Subcutaneous abdominal adipose tissue (tissue), 5 donors: ENCODE measurements at regions not wholly inside any gene's neighbourhood (a gene's known extent, or its start where the extent isn't known, plus 50 kb on each side); places are given as distances from the start of the nearest gene placed in this dataset.
"Not testable (repeated sequence)": the region's sequence is repeated elsewhere in the genome, so short reads cannot be mapped to it uniquely, and the experiment has no call there.

Experiments
- H3K27ac ChIP-seq: one replicate; pipeline ENCODE4 v1.7.0; 2013; ENCODE audit warnings: low read depth, mild to moderate bottlenecking, inconsistent platforms, low read length, moderate library complexity
- H3K27me3 ChIP-seq, 5 donors: one replicate each; pipeline ENCODE4 v1.7.0; 2013; ENCODE audit warnings: low read length in 5 of 5, inconsistent platforms in 1 of 5; ENCODE audit not compliant: control insufficient read depth in 5 of 5, insufficient read depth in 4 of 5
- H3K36me3 ChIP-seq, 5 donors: one replicate each; pipeline ENCODE4 v1.7.0; 2013; ENCODE audit warnings: low read length in 5 of 5; ENCODE audit not compliant: control insufficient read depth in 5 of 5, insufficient read depth in 5 of 5
- H3K4me1 ChIP-seq, 5 donors: one replicate each; pipeline ENCODE4 v1.7.0; 2013; ENCODE audit warnings: low read length in 5 of 5, mild to moderate bottlenecking in 3 of 5, moderate library complexity in 1 of 5; ENCODE audit not compliant: control insufficient read depth in 5 of 5, insufficient read depth in 5 of 5
- H3K4me3 ChIP-seq, 5 donors: one replicate each; pipeline ENCODE4 v1.7.0; 2013; ENCODE audit warnings: low read length in 5 of 5, low read depth in 1 of 5
- H3K9ac ChIP-seq, 5 donors: one replicate each; pipeline ENCODE4 v1.7.0; 2013; ENCODE audit warnings: low read length in 5 of 5, mild to moderate bottlenecking in 4 of 5, moderate library complexity in 3 of 5
- H3K9me3 ChIP-seq, 5 donors: one replicate each; pipeline ENCODE4 v1.7.0; 2013; ENCODE audit warnings: low read length in 5 of 5; ENCODE audit not compliant: control insufficient read depth in 5 of 5
- donor health status: healthy.
- donor health status: healthy.
- donor health status: healthy.
- donor health status: healthy.
- donor health status: healthy.

DNA sequence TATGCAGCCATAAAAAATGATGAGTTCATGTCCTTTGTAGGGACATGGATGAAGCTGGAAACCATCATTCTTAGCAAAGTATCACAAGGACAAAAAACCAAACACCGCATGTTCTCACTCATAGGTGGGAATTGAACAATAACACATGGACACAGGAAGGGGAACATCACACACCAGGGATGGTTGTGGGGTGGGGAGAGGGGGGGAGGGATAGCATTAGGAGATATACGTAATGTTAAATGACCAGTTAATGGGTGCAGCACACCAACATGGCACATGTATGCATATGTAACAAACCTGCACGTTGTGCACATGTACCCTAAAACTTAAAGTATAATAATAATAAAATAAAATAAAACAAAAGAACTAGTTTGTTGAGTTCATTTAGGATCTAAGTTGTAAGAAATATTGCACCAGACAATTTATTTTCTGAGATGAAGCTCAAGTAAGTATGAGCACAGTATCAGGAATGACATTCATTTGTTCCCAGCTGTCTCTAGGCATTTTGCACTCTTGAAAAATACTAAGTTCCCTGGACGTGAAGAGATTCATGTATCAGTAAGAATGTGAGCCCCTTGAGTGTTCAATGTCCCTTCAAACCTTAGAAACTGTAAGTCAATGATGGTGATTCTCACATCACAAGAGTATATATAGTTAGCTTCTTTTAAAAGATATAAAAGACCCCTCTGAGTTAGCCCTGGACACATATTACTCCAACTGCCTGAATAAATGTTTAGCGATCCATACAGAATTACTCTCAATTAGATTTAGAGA, 1519.3 kb upstream of the TPTE start:
- H3K4me1 ChIP-seq, H3K36me3 ChIP-seq, H3K9me3 ChIP-seq, H3K4me3 ChIP-seq, H3K27me3 ChIP-seq, H3K27ac ChIP-seq, H3K9ac ChIP-seq: not testable (repeated sequence)

DNA sequence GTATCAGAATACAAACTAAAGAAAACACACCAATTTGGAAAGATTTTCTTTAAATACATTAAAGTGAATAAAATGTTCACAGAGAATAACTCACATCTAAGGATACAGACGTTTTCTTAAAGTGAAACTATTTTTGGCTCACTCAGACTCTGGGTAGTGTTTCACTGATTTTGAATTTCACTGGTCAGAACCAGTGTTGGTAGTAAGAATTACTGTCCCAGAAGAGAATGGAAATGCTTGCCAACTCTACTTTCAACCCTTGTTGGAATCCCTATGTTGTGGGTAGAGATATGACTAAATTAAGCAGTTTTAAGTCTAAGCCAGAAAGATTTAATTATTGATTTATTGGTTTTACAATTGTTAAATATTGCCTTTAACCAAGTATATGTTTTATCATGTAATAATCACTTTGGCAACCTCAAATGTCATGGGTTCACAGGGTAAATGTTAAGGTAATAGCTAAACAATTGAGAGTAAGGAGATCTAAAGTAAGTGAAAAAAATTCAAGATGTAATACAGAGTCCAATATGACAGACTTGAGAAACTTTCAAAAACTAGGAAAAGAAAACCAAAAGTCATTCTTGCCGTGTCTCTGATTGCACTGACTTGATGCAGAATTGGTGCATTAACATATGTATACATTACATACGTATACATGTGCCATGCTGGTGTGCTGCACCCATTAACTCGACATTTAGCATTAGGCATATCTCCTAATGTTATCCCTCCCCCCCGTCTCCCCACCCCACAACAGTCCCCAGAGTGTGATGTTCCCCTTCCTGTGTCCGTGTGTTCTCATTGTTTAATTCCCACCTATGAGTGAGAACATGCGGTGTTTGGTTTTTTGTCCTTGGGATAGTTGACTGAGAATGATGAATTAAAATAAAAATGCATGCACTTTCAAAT, 1517.2 kb upstream of the TPTE start:
- not testable (repeated sequence) for H3K4me1 ChIP-seq, H3K4me3 ChIP-seq, H3K36me3 ChIP-seq, H3K9me3 ChIP-seq, H3K9ac ChIP-seq, H3K27ac ChIP-seq, H3K27me3 ChIP-seq

DNA sequence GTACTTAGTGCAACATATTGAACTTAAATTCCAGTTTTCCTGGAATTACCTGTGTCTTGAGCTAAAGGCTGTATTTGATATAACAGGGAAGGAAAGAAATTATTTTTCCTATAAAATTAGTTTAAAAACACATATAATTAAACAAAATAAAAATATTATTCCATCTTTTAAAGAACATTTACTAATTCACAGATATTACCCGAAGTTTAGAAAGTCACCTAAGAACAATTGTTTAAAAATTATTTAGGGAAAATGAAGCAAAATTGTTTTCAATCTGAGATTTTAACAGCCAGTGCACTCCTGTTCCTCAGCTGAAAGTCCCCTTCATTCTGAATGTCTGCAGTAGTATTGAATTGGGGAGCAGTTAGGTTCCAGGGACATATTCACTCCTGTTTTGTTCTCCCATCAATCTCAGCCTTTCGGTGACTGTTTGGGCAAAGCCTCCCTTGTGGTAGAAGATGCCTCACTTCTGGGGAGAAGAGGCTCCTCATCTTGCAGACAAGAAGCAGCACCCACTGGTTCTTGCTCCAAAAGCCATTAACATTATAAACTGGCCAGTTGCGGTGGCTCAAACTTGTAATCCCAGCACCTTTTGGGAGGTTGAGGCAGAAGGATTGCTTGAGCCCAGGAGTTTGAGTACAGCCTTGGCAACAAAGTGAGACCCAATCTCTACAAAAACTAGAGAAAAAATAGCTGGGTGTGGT, 1516.4 kb upstream of the TPTE start:
- not testable (repeated sequence) for H3K9ac ChIP-seq, H3K27me3 ChIP-seq, H3K9me3 ChIP-seq, H3K4me1 ChIP-seq, H3K36me3 ChIP-seq, H3K27ac ChIP-seq, H3K4me3 ChIP-seq

DNA sequence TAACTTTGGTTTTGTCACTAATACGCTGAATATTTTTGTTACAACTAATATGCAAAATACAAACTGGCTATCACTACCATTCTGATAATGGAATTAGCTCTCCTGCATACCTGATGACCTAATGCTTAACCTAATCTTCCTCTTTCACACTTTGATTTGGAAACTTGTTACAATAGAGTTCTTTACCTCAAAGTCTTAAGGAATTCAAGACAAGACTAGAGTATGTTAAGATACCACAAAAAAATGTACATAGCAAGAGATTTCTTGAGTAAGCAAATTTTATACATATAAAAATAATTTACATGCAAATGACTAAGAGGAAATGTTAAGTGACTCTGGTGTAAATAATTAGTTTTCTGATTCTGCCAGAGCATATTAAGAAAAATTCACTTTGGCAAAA, 1515.7 kb upstream of the TPTE start:
- H3K9me3 ChIP-seq = not testable (repeated sequence)

DNA sequence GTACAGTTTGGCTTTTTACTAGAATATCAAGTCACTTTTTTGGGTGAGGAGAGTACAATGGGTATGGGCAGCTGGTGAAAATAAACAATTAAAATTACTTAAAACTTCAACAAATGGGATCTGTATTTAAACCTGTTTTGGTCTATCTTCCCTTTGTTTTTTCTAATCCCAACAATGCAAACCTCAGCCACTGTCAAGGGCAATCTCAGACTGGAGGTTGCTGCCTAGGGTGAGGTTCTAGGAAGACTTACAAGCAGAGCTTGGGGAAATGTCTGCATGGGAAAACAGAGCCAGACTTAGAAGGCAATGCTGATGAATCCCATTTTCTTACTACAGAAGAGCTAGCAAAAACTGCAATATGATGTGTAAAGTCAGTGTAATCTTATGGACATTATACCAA, 1515.3 kb upstream of the TPTE start:
- not testable (repeated sequence) for H3K4me3 ChIP-seq, H3K27ac ChIP-seq, H3K36me3 ChIP-seq, H3K4me1 ChIP-seq, H3K9me3 ChIP-seq, H3K9ac ChIP-seq
- peaks cover 5 to 12% (median 8%) of the 10 kb centered on the region in 5 donors for H3K27me3 ChIP-seq

More for the DNA sequence above, 1515.7 kb upstream of the TPTE start:
- H3K27me3 ChIP-seq, H3K27ac ChIP-seq, H3K36me3 ChIP-seq, H3K4me3 ChIP-seq, H3K9ac ChIP-seq, H3K4me1 ChIP-seq: not testable (repeated sequence)

DNA sequence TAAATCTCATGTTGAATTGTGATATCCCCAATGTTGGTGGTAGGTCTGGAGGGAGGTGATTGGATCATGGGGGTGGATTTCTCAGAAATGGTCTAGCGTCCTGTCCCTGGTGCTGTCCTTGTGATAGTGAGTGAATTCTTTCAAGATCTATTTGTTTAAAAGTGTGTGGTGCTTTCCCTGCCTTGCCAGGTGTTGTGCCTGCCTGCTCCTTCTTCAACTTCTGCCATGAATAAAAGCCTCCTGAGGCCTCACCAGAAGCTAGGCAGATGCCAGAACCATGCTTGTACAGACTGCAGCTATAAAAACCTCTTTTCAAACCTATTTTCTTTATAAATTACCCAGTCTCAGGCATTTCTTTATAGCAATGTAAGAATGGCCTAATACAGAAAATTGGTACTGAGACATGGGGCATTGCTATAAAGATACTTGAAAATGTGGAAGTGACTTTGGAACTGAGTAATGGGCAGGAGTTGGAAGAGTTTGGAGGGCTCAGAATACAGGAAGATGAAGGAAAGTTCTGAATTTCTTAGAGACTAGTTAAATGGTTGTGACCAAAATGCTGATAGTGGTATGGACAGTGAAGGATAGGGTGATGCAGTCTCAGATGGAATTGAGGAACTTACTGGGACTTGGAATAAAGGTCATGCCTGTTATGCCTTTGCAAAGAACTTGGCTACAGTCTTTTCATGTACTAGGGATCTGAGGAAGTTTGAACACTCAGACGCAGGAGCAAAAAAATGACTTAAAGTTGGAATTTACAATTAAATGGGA, 1514.6 kb upstream of the TPTE start:
- not testable (repeated sequence) for H3K4me1 ChIP-seq, H3K4me3 ChIP-seq, H3K36me3 ChIP-seq, H3K27ac ChIP-seq, H3K9ac ChIP-seq, H3K9me3 ChIP-seq
- H3K27me3 ChIP-seq = peaks cover 5 to 18% (median 12%) of the 10 kb centered on the region in 5 donors

DNA sequence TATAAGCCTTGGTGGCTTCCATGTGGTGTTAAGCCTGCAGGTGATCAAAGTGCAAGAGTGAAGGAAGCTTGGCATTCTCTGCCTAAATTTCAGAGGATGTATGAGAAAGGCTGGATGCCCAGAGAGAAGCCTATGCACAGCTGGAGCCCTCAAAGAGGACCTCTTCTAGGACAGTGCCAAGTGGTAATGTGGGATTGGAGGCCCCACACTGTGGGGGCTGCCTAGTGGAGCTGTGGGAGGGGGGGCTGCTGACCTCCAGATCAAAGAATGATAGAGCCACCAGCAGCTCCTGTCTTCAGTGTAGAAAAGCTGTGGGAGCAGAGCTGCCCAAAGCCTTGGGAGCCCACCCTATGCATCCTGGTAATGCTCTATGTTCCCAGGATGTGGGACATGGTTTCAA, 1512.7 kb upstream of the TPTE start:
- H3K36me3 ChIP-seq = no peaks in the 10 kb centered on the region
- H3K27ac ChIP-seq = no peak overlapping the region
- H3K9ac ChIP-seq = no peak overlapping the region
- H3K9me3 ChIP-seq = no peaks in the 10 kb centered on the region
- no peak overlapping the region for H3K4me3 ChIP-seq
- peaks cover 5 to 24% (median 12%) of the 10 kb centered on the region in 5 donors for H3K27me3 ChIP-seq
- H3K4me1 ChIP-seq = peaks cover 0 to 5% (median 0%) of the 10 kb centered on the region in 5 donors

DNA sequence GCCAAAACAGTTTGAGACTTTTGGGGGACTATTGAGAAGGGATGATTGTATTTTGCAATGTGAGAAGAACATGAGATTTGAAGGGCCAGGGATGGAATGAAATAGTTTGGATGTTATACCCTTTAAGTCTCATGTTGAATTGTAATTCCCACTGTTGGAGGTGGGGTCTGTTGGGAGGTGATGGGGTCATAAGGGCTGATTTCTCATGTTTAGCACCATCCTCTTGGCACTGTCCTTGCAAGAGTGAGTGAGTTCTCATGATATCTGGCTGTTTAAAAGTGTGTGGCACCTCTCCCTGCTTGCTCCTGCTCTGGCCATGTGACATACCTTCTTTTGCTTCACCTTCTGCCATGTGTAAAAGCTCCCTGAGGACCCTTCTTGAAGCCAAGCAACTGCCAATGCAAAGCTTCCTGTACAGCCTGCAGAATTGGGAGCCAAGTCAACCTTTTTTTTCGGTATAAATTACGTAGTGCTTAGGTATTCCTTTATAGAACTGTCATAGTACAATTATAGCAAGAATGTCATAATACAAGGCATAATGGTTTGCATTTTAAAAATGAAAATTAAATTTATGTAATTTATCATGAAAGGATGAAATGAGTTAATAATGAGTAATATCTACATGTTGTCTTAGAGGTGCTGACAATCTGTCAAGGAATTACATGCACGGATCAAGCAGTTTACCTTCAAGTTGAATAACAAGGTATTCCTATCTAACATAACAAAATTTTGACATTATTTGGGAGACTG, 1511.9 kb upstream of the TPTE start:
- not testable (repeated sequence) for H3K9me3 ChIP-seq, H3K4me1 ChIP-seq, H3K9ac ChIP-seq, H3K27ac ChIP-seq, H3K4me3 ChIP-seq, H3K36me3 ChIP-seq
- H3K27me3 ChIP-seq = peaks cover 5 to 24% (median 12%) of the 10 kb centered on the region in 5 donors

DNA sequence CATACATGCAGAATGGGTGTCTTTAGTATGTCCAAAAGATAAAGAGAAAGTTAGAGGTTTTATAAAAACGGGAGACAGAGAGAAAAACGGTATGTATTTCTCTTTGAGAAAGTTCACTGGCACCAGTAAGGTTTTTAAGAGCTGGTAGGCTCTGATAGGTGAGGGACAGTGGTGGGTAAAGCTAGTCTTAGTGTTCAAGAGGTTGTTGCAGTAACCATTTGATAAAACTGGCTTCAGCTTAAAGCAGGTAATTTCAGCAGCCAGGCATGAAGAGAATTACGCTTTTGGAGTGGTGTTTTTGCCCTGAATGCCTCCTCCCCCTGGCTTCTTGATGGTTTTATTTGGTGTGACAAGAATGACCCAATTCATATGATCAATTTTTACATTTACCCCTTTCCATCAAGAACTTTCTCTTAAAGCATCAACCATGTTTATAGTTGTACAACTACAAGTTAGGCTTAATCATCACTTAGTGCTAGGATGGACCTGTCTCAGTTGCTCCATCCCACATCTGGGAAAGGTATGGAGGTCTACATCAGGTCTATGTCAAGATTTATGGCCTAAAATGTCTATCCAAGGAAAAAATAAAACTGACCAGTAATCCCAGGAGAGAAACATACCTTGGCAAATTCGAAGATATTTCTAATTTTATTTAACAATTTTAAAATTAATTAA, 1511.1 kb upstream of the TPTE start:
- not testable (repeated sequence) for H3K27ac ChIP-seq, H3K4me1 ChIP-seq
- peaks cover 5 to 24% (median 9%) of the 10 kb centered on the region in 5 donors for H3K27me3 ChIP-seq

More for the DNA sequence above, 1511.1 kb upstream of the TPTE start:
- not testable (repeated sequence) for H3K4me3 ChIP-seq, H3K9me3 ChIP-seq, H3K36me3 ChIP-seq, H3K9ac ChIP-seq
